MM.1S (cell line): ENCODE measurements at regions not wholly inside any gene's neighbourhood (a gene's known extent, or its start where the extent isn't known, plus 50 kb on each side); places are given as distances from the start of the nearest gene placed in this dataset.

Experiments used
- CTCF ChIP-seq: fragments of 300-600 bp; sonication (generic); IDR thresholded peaks from 2 replicates; pipeline ENCODE4 v1.5.1; 2016; ENCODE audit warnings: antibody characterized with exemption, low read length, mixed read lengths
- EZH2 ChIP-seq: fragments of 300-600 bp; sonication (generic); optimal IDR thresholded peaks from 2 replicates; pipeline ENCODE3; 2017; ENCODE audit warnings: low read depth, mild to moderate bottlenecking, antibody characterized with exemption, low read length, mixed read lengths
- EZH2phosphoT487 ChIP-seq: fragments of 300-600 bp; sonication (generic); IDR thresholded peaks from 2 replicates; pipeline ENCODE4 v1.6.1; 2018; ENCODE audit warnings: antibody characterized with exemption, low read length

DNA sequence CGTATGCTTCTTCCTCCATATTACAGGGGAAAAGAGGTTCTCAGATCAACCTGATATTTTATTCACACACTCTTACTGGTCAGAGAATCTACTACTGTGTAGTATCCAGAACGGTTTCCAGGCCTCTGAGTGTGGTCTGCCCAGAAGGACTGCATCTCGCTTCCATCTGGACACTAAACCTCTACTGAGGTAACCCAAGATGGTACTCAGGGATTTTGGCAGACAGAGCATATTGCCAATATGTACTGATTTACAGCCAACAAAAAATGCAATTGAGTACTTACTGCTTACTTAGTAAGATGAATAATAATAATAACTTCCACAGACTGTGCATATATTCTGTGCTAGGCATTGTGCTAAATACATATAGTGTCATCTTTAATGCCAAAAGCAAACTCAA lies 55.8 kb downstream of the CYRIA start:
- no peak for TF ChIP-seq CTCF
- TF ChIP-seq EZH2, result no peak
- TF ChIP-seq EZH2phosphoT487, result no peak
